Fibroblast of lung (primary cell): ENCODE measurements at regions not wholly inside any gene's neighbourhood (a gene's known extent, or its start where the extent isn't known, plus 50 kb on each side); places are given as distances from the start of the nearest gene placed in this dataset.
A peak's percentile ranks its signal among the peaks of the same experiment; 100 is the strongest.

ENCODE experiments used
- DNase-seq, 2 donors: peaks; one replicate each; pipeline versions ENCODE4 v3.0.0 to v3.0.0-alpha.2; 2010; ENCODE audit warnings: low read depth in 2 of 2
- H2AFZ ChIP-seq: 2 replicates; pipeline ENCODE4 v1.5.1; 2012; ENCODE audit warnings: low read length, control low read depth, inconsistent platforms
- H3K27ac ChIP-seq: 2 replicates; pipeline ENCODE4 v1.5.1; 2011; ENCODE audit warnings: low read length, control low read depth; ENCODE audit not compliant: insufficient read depth
- H3K27me3 ChIP-seq: 2 replicates; pipeline ENCODE4 v1.5.1; 2011; ENCODE audit warnings: mild to moderate bottlenecking, low read length; ENCODE audit not compliant: control insufficient read depth, insufficient read depth
- H3K36me3 ChIP-seq: 2 replicates; pipeline ENCODE4 v1.5.1; 2011; ENCODE audit warnings: low read length; ENCODE audit not compliant: control insufficient read depth, insufficient read depth
- H3K4me1 ChIP-seq: 2 replicates; pipeline ENCODE4 v1.5.1; 2011; ENCODE audit warnings: low read length; ENCODE audit not compliant: control insufficient read depth, insufficient read depth; ENCODE audit errors: extremely low read depth
- H3K4me2 ChIP-seq: 2 replicates; pipeline ENCODE4 v1.5.1; 2011; ENCODE audit warnings: low read length, control low read depth; ENCODE audit not compliant: insufficient read depth; ENCODE audit errors: extremely low read depth
- H3K4me3 ChIP-seq, 4 experiments: fragments of 200-600 bp in 1 of 4; sonication (generic) in 1 of 4; replicated peaks in 1 of 4; 2 replicates each; pipeline ENCODE4 v1.5.1; 2011 to 2016; ENCODE audit warnings: low read length in 4 of 4, low read depth in 3 of 4, mild to moderate bottlenecking in 3 of 4, control low read depth in 2 of 4, inconsistent platforms in 1 of 4, mixed read lengths in 1 of 4; ENCODE audit not compliant: insufficient read depth in 1 of 4; ENCODE audit errors: control extremely low read depth in 1 of 4
- H3K79me2 ChIP-seq: 2 replicates; pipeline ENCODE4 v1.5.1; 2012; ENCODE audit warnings: mild to moderate bottlenecking, low read length, inconsistent platforms; ENCODE audit not compliant: control insufficient read depth, insufficient read depth
- H3K9ac ChIP-seq: 2 replicates; pipeline ENCODE4 v1.5.1; 2011; ENCODE audit warnings: mild to moderate bottlenecking, low read length, control low read depth; ENCODE audit not compliant: insufficient read depth
- H3K9me3 ChIP-seq: 2 replicates; pipeline ENCODE4 v1.5.1; 2012; ENCODE audit warnings: low read depth, low read length; ENCODE audit not compliant: control insufficient read depth, insufficient read depth
- H4K20me1 ChIP-seq: 2 replicates; pipeline ENCODE4 v1.5.1; 2011; ENCODE audit warnings: low read length; ENCODE audit not compliant: control insufficient read depth, insufficient read depth; ENCODE audit errors: extremely low read depth
- CTCF ChIP-seq, 2 donors: IDR thresholded peaks in 1 of 2; conservative IDR thresholded peaks in 1 of 2; 1 replicate in 1 of 2; 2 replicates in 1 of 2; pipeline ENCODE4 v1.5.1; 2011 to 2012; ENCODE audit warnings: low read length in 2 of 2, control low read depth in 1 of 2, inconsistent platforms in 1 of 2, low read depth in 1 of 2, mild to moderate bottlenecking in 1 of 2
- EZH2 ChIP-seq: IDR thresholded peaks from 2 replicates; pipeline ENCODE4 v1.5.1; 2012; ENCODE audit warnings: low read length, control low read depth, mild to moderate bottlenecking; ENCODE audit errors: missing control alignments

GRCh38 chr5:110087829-110088228 lies 398.1 kb downstream of the MAN2A1 start:
- Histone ChIP-seq H3K79me2 (no peaks in the 10 kb centered on the region), H3K4me2 (no peak overlapping the region), H3K36me3 (no peaks in the 10 kb centered on the region), H3K9ac (no peak overlapping the region), H3K4me3 (no peak overlapping the region), H2AFZ (no peak overlapping the region), H3K27me3 (no peaks in the 10 kb centered on the region), H3K4me1 (peaks cover 2% of the 10 kb centered on the region), H3K27ac (no peak overlapping the region), H3K9me3 (no peaks in the 10 kb centered on the region), H4K20me1 (peaks cover 1% of the 10 kb centered on the region)
- TF ChIP-seq CTCF (conservative IDR thresholded peaks at IDR 0.05 in 1 of 2, IDR thresholded peaks at IDR 0.05 in 1 of 2; ENCODE audit: low read depth in 1 of 2, low read length in 2 of 2) (no peak), EZH2 (no peak)
- DNase-seq = peak in 1 of 2 donors; percentile 92

GRCh38 chr5:110088676-110089436 lies 399.1 kb downstream of the MAN2A1 start:
- TF ChIP-seq EZH2 = no peak
- no peak for TF ChIP-seq CTCF (conservative IDR thresholded peaks at IDR 0.05 in 1 of 2, IDR thresholded peaks at IDR 0.05 in 1 of 2; ENCODE audit: low read depth in 1 of 2, low read length in 2 of 2)
- no peak for DNase-seq

GRCh38 chr5:110092955-110093785 lies 403.4 kb downstream of the MAN2A1 start:
- no peaks in the 10 kb centered on the region for H3K4me1 ChIP-seq
- peak in 1 of 2 donors; percentile 15 for DNase-seq
- no peak overlapping the region for H3K9ac ChIP-seq
- no peak overlapping the region for H3K27ac ChIP-seq
- H3K4me3 ChIP-seq = no peak overlapping the region
- H3K27me3 ChIP-seq = no peaks in the 10 kb centered on the region
- TF ChIP-seq CTCF (conservative IDR thresholded peaks at IDR 0.05 in 1 of 2, IDR thresholded peaks at IDR 0.05 in 1 of 2; ENCODE audit: low read depth in 1 of 2, low read length in 2 of 2) = no peak
- TF ChIP-seq EZH2 = no peak
- H3K79me2 ChIP-seq = no peaks in the 10 kb centered on the region
- no peak overlapping the region for H2AFZ ChIP-seq
- H3K4me2 ChIP-seq = no peak overlapping the region
- no peaks in the 10 kb centered on the region for H4K20me1 ChIP-seq
- no peaks in the 10 kb centered on the region for H3K9me3 ChIP-seq
- no peaks in the 10 kb centered on the region for H3K36me3 ChIP-seq

More at GRCh38 chr5:110088676-110089436, 399.1 kb downstream of the MAN2A1 start:
- Histone ChIP-seq H3K9ac (no peak overlapping the region), H3K27me3 (no peaks in the 10 kb centered on the region), H3K79me2 (no peaks in the 10 kb centered on the region), H3K4me1 (peaks cover 2% of the 10 kb centered on the region), H2AFZ (no peak overlapping the region), H4K20me1 (peaks cover 1% of the 10 kb centered on the region), H3K9me3 (no peaks in the 10 kb centered on the region), H3K4me2 (no peak overlapping the region), H3K36me3 (no peaks in the 10 kb centered on the region), H3K4me3 (no peak overlapping the region), H3K27ac (no peak overlapping the region)
